BJ (cell line): ENCODE measurements at regions not wholly inside any gene's neighbourhood (a gene's known extent, or its start where the extent isn't known, plus 50 kb on each side); places are given as distances from the start of the nearest gene placed in this dataset.

Experiments
- CTCF ChIA-PET: fragments of 350-600 bp; formaldehyde crosslinking; extraction: SDS; loops from one replicate; lab custom pipeline; 2021; ENCODE audit warnings: antibody characterized with exemption, inconsistent platforms; lab: Yijun Ruan, JAX
- POLR2A ChIA-PET: fragments of 300-600 bp; sonication (Branson Sonifier 250); formaldehyde crosslinking; extraction: SDS; loops from one replicate; lab custom pipeline; 2021; ENCODE audit warnings: antibody characterized with exemption; lab: Charles Lee
- DNase-seq: peaks from one replicate; pipeline ENCODE4 v3.0.0-alpha.2; 2011; ENCODE audit warnings: low read depth
- H3K27me3 ChIP-seq: 2 replicates; pipeline ENCODE4 v1.6.0; 2011; ENCODE audit warnings: low read length; ENCODE audit not compliant: control insufficient read depth, insufficient read depth
- H3K36me3 ChIP-seq: 2 replicates; pipeline ENCODE4 v1.5.1; 2011; ENCODE audit warnings: low read length; ENCODE audit not compliant: control insufficient read depth, insufficient read depth
- H3K4me3 ChIP-seq: 2 replicates; pipeline ENCODE4 v1.5.1; 2011; ENCODE audit warnings: low read depth, mild to moderate bottlenecking, control low read depth, low read length
- TF ChIP-seq, protein P1 (sequence below): IDR thresholded peaks from 2 replicates; pipeline ENCODE4 v1.5.1; 2011; ENCODE audit warnings: low read depth, mild to moderate bottlenecking, control low read depth, inconsistent platforms, low read length, moderate library complexity; ENCODE audit not compliant: insufficient read depth

DNA sequence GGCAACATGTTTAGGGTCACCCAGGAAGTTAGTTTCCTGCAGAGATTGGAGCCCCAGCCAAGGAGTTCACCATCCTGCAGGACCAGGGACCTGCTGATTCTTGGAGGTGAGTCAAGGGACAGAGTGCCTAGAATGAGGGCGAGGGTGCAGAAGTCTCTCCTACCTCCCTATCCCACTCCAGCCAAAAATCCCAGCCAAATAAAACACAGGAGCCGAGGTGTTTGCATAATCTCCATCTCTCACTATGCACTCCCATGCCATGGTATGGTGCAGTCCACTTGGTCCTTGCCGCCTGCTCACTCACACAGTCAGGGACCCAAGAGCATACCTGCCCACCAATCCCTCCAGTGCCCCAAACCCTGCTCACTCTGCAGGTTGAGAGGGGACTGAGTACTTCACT, 294.2 kb downstream of the UACA start:
- H3K4me3 ChIP-seq = no peak overlapping the region
- DNase-seq = no peak
- H3K27me3 ChIP-seq = peaks cover 24% of the 10 kb centered on the region
- POLR2A ChIA-PET = no interaction called here
- TF ChIP-seq, protein P1, sequence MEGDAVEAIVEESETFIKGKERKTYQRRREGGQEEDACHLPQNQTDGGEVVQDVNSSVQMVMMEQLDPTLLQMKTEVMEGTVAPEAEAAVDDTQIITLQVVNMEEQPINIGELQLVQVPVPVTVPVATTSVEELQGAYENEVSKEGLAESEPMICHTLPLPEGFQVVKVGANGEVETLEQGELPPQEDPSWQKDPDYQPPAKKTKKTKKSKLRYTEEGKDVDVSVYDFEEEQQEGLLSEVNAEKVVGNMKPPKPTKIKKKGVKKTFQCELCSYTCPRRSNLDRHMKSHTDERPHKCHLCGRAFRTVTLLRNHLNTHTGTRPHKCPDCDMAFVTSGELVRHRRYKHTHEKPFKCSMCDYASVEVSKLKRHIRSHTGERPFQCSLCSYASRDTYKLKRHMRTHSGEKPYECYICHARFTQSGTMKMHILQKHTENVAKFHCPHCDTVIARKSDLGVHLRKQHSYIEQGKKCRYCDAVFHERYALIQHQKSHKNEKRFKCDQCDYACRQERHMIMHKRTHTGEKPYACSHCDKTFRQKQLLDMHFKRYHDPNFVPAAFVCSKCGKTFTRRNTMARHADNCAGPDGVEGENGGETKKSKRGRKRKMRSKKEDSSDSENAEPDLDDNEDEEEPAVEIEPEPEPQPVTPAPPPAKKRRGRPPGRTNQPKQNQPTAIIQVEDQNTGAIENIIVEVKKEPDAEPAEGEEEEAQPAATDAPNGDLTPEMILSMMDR = no peak
- CTCF ChIA-PET = interaction anchor here (2.4 to 3.9 kb wide), 2 partner anchors 19 to 992 kb away, joined by 14 to 45 read pairs; no protein-coding TSS in a partner anchor
- H3K36me3 ChIP-seq = no peaks in the 10 kb centered on the region

DNA sequence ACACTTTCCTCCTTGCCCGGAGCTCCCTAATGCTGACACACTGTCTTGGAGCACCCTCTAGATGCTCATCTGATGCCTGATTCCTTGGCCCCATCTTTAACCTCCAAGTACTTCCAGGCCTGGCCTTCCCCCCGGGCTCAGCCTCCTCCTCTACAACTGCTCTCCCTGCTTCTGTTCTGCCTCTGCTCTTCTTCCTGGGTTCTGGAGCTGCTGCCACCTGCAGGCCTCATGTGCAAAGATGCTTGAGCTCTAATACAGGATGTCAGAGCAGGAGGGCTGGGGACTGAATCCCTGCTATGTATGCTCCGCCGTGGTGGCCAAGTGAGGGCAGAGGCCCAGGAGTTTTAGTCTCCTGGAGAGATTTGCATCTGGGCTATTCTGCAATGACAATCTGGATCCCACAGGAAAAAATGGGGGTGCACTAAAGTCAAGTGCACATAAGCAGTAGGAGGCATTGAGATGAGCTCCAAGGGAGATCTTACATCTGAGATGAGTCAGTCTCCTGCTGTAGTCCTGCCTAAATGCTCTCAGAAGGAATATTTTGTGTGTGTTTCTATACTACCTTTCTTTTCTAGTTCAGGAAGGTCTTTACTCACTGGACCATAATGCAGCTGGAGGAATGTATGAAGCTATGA, 296.3 kb downstream of the UACA start:
- no peak overlapping the region for H3K4me3 ChIP-seq
- H3K27me3 ChIP-seq = peaks cover 22% of the 10 kb centered on the region
- no peak for DNase-seq
- TF ChIP-seq, protein P1 = peak; percentile 80
- ChIA-PET POLR2A (no interaction called here), CTCF (interaction anchor here (0.6 to 3.9 kb wide), 31 partner anchors 11 to 1424 kb away, joined by 3 to 45 read pairs (median 3); no protein-coding TSS in a partner anchor)
- H3K36me3 ChIP-seq = no peaks in the 10 kb centered on the region

GRCh38 chr15:70466305-70466704, 297.1 kb downstream of the UACA start:
- CTCF ChIA-PET = interaction anchor here (0.7 to 3.9 kb wide), 24 partner anchors 10 to 1423 kb away, joined by 3 to 45 read pairs (median 4); no protein-coding TSS in a partner anchor
- H3K4me3 ChIP-seq = no peak overlapping the region
- TF ChIP-seq, protein P1 = no peak
- H3K27me3 ChIP-seq = peaks cover 24% of the 10 kb centered on the region
- H3K36me3 ChIP-seq = no peaks in the 10 kb centered on the region
- POLR2A ChIA-PET = no interaction called here
- DNase-seq = no peak

DNA sequence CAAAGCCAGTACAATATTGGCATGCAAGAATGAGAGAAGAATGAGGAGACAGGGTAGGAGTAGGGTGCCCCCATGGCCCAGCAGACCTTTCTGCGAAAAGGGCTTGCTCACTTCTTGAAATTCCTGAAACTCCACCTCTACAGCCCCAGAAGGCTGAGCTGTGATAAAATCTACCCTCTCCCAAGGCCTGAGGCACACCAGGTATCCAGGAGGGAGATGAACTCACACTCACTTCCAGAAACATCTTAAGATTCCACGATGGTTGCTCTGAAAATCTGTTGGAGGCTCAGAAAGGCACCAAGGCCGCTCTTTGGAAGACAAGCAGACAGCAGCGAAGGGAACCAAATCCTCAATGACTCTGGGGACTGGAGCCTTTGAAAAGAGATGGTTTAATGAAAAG, 297.5 kb downstream of the UACA start:
- Histone ChIP-seq H3K36me3 (no peaks in the 10 kb centered on the region), H3K27me3 (peaks cover 22% of the 10 kb centered on the region), H3K4me3 (no peak overlapping the region)
- ChIA-PET POLR2A (no interaction called here), CTCF (interaction anchor here (1.1 to 3.1 kb wide), 12 partner anchors 17 to 990 kb away, joined by 3 to 13 read pairs (median 5); no protein-coding TSS in a partner anchor)
- no peak for DNase-seq
- TF ChIP-seq, protein P1 = no peak

DNA sequence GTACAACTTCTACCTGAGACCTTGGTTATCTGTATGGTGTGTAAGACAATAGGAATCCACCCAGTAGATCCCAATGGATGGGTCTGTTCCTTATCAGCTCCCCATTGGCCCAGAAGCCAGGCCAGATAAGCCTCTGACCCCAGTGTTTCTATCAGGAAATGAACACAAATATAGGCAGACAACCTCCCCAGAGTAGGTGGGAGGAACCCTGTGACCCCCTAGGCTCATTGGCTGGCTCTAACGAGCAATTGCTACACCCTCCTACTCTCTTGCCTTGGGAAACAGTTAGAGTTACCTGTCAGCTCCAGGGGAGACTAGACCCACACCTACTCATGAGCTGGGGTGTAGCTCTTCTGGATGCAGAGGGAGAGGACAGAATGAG, 299.9 kb downstream of the UACA start:
- H3K27me3 ChIP-seq = peaks cover 12% of the 10 kb centered on the region
- DNase-seq = no peak
- CTCF ChIA-PET = interaction anchor here (0.9 to 3.1 kb wide), 3 partner anchors 23 to 958 kb away, joined by 3 to 11 read pairs (median 3); no protein-coding TSS in a partner anchor
- H3K36me3 ChIP-seq = no peaks in the 10 kb centered on the region
- H3K4me3 ChIP-seq = no peak overlapping the region
- TF ChIP-seq, protein P1 = no peak
- POLR2A ChIA-PET = no interaction called here
